HL-60/S4 (cell line): ENCODE measurements at regions not wholly inside any gene's neighbourhood (a gene's known extent, or its start where the extent isn't known, plus 50 kb on each side); places are given as distances from the start of the nearest gene placed in this dataset.

Experiments
- in situ Hi-C: fragments of 300-500 bp; cut with MboI; formaldehyde crosslinking; loops from 2 replicates; pipeline ENCODE4 v1.14.3; 2022; ENCODE audit warnings: low sequenced_read_pairs

DNA sequence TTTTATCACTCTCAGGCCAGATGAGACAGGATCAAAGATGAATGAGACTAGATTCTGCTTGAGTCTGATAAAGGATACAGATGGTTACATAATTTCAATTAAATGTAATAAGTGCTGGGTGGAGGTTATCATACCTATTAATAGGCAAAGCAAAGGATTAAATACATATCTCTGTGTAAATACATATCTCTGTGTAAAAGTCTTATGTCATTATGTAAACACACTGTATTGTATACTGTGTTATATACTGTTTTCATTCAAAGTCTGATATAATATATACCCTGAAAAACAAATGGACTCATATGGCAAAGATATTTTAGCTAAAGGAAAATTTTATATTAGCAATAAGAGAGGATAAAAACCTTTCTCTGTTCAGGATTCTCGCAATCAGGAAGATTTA lies 605.8 kb upstream of the PTGER4 start:
- in situ Hi-C loops, result no loop called here

DNA sequence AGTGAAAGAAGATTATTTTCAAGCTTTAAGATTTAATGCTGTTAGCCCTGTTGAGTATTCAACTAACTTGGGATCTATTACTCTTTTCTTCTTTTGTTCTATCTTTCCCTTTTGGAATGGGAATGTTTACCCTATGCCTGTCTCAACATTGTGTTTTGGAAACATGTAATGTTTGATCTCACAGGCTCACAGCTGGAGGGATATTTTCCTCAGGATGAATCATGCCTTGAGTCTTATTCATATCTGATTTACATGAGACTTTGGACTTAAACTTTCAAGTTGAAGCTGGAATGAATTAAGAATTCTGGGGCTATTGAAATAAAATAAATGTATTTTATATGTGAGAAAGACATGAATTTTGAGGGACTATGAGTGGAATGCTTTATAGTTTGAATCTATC lies 607.8 kb upstream of the PTGER4 start:
- in situ Hi-C loops, result no loop called here

DNA sequence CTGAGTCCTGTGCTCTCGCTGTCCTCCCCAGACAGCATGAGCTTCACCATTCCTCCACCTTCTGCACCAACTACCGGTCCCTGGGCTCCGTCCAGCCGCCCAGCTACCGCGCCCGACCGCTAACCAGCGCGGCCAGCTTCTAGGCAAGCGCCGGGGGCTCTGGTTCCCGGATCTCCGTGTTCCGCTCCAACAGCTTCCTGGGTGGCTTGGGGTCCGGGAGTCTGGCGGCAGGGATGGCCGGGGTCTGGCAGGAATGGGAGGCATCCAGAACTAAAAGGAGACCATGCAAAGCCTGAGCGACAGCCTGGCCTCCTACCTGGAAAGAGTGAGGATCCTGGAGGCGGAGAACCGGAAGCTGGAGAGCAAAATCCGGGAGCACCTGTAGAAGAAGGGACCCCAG lies 613.1 kb upstream of the PTGER4 start:
- in situ Hi-C loops, result no loop called here

DNA sequence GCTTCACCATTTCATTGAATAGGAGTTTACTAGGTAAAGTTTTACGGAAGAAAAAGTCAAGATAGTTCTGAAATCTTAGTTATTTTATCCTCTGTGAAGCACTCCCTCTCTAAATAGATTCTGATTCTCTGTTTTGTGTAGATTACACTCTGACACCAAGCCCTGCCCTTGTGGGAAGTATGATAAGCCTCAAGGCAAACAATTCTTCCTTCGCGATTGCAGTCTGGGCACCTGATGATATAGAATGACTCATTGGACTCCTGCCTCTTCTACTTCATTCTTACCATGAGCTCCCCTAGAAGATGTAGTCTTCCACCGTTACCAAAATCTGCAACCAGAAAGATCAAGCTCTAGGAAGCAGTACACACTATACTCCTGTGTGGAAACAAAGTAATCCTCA lies 626.9 kb upstream of the PTGER4 start:
- in situ Hi-C loops, result no loop called here

DNA sequence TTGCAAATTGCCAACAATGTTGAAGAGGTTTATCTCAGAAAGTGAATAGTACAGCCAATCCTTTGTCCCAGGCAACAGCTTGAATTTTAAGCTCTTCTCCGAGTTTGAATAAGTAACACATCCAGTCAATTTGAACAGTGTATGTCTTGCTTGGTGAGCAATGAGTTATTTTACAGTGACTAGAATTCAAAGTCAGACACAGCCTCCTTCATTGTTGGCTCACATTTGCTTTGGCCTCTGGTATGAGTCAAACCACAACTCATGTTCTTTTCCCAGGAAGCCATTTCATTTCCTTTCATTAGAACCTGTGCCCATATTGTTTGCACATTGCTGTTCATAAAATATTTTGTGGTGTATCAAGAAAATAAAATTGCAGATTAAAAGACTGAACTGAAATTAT lies 622.0 kb upstream of the DAB2 start:
- in situ Hi-C loops, result no loop called here

DNA sequence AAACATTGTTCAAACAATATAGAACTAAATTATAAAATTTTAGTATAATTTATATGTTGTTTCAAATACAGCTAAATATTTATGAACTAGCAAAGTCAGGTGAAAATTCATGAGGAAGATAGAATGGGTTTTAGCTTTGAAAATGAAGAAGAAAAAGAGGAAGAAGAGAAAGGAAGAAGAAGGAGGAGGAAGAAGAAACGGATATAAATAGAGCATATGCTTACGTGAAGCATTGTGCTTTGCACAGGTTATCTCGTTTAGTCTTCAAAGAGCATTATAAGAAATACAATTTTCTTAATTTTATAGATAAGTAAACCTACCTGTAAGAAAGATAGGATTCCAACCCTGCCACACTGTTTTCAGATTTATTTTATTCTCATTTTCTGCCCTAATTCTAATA lies 620.6 kb upstream of the DAB2 start:
- in situ Hi-C loops, result no loop called here

DNA sequence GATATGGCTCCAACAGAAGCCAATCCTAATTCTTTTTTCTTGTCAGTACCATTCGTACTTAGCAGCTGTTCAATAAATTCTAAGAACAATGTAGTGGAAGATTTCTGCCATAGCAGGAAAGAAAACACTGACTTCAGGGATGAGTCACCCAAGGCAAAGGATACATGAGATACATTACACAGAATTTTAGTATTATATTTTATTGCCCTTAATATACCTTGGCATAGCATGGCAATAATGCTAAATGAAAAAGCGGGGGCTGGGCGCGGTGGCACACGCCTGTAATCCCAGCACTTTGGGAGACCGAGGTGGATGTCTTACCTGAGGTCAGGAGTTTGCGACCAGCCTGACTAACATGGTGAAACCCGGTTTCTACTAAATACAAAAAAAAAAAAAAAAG lies 619.1 kb upstream of the DAB2 start:
- in situ Hi-C loops, result no loop called here

DNA sequence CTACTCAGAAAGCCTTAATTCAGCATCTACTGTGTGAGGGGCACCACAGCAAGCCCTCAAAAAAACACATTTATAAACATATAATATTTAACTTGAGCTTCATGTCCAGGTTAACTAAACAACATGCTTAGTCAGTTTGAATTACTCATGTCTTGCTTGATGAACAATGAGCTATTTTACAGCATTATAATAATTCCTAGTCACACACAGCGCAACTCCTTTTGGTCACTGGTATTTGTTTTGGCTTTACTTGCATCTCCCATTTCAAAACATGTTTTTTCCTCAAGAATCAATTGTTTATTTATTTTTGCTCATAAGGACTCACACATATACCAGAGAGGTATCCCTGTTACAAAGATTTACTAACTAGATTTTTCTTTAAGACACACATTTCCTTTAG lies 616.7 kb upstream of the DAB2 start:
- in situ Hi-C loops, result no loop called here

DNA sequence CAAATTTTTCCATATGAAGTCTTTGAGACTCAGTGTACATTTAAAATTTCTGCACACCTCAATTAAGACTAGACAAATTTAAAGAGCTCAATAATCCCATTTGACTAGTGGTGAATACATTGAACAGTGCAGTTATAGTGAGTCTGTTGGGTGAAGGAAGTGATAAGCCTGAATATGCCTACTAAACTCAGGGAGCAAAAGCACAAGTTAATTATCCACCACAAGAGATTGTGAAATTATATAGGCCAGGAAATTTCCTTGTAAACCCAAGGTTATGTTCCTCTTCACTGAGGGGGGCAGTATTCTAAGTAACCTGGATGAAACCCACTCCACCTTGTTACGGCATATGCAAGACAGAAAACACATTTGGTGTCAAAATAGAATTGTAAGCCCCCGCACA lies 612.9 kb upstream of the DAB2 start:
- in situ Hi-C loops, result no loop called here

DNA sequence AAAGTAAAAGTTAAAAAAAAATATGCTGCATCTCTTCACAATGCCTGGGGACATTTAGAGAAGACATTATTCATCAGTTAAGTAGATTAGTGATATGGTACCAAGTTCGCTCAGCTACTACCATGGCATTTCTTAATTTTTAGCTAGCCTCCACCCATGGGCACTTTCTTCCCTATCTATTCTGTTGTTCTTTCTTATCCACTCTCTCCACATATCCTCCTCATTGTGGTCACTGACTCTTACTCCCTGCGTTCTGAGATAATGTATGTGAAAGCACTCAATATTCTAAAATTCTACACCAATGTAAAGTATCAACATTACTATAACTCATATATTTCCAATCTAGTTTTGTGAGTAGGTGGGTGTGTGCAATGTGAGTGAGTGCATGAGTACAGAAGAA lies 609.7 kb upstream of the DAB2 start:
- in situ Hi-C loops, result no loop called here

DNA sequence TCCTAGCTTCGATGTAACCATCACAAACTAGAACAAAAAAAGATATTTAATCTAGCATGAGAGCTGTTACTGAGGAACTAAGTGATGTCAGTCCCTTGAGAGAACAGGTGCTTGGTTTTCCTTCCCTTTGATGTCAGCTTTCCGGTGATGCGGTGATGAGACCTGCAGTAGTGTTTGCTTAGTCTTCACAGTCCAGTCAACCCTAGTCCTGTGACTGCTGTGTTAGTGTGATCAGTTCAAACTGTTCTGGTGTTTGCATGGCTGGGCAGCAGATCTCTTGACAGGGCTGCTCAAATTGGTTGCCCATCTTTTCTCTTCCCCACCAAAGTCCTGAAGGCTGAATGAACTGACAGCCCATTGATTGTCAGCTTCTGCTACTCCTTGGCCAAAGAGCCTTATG lies 608.6 kb upstream of the DAB2 start:
- in situ Hi-C loops, result no loop called here

DNA sequence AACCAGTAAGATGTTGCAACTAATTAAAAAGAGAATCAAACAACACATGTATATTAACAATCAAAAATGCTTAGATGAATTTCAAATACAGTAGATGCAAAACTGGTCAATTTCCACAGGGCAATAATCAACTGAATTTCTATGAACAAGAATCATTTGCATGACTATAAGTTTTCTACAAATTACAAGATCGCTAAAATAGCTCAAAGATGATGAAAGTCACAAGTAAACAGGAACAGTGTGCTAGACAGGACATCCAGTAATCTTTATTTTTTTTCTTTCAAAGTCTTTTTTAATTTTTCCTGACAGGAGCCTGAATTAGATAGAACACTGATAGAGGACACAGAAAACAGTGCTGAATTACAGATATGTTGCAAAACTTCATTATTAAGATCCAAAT lies 608.2 kb upstream of the DAB2 start:
- in situ Hi-C loops, result no loop called here

DNA sequence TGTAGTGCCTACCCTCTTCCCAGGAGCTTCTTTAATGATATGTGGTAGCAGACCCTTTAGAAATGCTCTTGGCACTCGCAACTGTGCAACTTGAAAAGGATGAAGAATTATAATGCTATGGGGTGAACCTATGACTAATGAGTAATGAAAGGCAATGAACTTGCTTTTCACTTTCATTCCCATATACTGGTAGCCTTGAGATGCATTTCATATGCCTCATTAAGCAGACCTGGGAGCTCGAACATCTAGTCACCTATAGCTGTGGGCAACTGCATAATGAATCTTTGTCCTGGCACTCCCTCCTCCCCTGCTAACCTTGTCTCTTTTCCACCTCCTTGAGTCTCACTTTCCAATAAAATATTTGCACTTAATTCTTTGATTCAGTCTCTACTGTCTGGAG lies 605.9 kb upstream of the DAB2 start:
- in situ Hi-C loops, result no loop called here

DNA sequence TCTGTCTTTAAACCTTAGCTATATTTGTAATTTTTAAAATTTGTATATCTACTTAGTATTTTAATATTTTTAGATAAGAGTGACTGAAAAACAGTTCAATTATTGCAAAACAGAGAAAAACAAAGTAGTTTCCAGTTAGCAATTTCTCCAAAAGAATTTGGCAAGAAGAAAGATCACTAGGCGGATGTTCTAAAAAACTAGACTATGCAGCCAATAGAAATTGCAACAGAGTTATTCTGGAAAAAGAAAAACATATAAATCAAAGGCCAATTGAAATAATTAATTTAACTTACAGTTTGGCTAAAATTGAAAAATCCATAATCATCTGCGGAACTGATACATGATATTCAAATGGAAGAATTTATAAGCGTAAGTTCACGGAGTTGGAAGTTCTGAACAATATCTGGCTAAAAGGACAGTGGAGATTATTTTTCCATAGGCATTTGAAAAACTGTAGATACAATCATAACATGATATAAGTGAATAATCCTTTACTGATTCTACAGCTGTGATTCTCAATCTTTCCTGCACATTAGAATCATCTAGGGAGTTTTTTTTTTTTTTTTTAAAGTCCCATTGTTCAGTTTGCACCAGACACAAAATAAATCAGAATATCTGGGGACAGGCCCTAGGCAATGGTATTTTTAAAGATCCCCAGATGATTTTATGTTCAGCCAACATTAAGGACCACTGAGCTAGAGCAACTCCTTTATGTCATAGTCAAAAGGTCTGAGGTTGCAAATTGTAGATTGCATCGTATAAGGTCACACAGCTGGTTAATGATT lies 605.1 kb upstream of the DAB2 start:
- in situ Hi-C loops, result no loop called here

DNA sequence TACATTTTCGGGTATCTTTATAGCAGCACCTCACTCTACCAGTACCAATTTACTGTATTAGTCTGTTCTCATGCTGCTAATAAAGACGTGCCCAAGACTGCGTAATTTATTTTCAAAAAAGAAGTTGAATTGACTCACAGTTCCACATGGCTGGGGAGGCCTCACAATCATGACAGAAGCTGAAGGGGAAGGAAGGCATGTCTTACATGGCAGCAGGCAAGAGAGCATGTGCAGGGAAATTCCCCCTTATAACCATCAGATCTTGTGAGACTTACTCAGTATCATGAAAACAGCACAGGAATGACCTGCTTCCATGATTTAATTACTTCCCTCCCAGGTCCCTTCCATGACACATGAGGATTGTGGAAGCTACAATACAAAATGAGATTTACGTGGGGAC lies 602.6 kb upstream of the DAB2 start:
- in situ Hi-C loops, result no loop called here

DNA sequence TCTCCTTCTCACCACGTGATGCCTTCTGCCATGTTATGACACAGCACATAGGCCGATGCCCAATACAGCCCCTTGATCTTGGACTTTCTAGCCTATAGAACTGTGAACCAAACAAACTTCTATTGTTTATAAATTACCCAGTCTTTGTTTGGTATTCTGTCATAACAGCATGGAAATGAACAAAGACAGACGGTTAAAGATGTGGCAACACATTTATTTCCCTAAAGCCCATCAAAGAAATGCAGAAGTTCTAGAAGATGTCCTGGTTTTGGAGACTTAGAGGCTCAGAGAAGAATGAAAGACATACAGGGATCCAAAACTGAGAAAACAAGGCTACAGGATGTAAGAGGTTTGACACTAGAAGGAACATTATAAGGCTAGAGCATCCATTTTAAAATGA lies 600.8 kb upstream of the DAB2 start:
- in situ Hi-C loops, result no loop called here

DNA sequence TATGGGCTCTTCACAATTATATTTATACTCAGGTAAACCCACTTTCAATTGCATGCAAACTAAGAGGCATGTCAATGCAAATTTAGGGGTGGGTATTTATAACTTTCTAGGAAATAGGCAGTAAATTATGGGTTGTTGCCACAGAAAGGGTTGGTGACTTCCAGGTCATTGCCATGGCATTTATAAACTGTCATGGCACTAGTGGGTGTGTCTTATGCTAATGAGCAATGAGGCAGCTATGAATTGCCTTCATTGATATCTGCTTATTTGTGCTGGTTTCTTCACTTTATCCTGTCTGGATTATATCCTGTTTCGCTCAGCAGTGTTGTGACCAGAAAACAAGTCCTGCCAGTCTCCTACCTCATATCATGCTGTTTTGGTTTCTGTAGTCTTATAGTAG lies 597.3 kb upstream of the DAB2 start:
- in situ Hi-C loops, result no loop called here

DNA sequence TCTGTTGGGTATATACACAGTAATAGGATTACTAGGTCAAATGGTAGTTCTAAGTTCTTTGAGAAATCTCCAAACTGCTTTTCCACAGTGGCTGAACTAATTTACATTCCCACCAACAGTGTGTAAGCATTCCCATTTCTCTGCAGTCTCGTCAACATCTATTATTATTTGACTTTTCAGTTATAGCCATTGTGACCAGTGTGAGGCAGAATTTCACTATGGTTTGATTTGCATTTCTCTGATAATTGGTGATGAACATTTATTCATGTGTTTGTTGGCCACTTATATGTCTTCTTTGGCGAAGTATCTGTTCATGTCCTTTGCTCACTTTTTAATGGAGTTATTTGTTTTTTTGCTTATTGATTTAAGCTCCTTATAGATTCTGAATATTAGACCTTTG lies 596.2 kb upstream of the DAB2 start:
- in situ Hi-C loops, result no loop called here

DNA sequence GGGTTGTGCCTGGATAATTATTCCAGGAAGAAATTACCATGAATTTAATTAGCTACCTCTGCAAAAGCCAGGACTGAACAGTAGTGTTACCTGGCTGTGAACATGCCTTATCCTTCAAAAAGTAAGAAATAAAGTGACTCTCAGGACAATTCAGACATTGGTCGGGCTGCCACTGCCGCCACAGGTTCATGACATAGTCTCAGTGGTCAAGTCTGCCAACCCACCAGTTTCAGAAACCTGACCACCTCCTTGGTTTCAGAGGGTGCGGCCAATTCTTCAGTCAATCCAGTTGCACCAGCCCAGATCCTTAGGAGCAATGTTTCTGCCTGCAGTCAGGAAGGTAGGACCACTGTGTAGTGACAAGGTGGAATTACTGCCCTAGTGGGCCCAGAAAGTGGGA lies 593.1 kb upstream of the DAB2 start:
- in situ Hi-C loops, result no loop called here

DNA sequence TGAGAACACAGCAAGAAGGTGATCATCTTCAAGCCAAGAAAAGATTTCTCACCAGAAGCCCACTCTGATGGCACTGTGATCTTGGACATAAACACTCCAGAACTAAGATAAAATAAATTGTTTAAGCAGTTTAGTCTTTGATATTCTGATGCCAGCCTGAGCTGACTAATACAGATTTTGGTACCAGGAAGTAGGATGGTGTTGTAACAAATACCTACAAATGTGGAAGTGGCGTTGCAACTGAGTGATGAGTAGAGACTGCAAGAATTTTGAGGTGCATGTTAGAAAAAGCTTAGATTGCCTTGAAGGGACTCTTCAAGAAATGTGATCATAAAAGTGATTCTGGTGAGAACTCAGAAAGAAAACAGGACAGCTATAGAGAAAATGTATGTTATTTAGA lies 592.4 kb upstream of the DAB2 start:
- in situ Hi-C loops, result no loop called here

DNA sequence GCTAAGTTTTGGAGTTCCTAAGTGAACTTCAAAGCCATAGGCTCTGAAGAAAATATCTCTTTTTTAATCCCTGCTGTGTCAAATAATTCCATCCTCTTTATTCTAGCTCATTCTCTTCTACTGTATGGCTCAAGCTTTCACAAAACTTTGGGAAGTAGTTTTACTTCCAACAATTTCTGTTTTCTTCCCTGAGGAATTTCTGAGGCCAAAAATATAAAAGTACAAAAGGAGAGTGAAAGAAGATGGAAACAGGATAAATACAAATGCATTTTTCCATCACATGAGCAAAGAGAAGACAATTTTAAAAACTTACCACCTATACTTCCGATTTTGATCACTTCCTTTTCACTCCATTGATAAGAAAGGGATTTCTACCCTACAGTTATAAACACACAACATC lies 585.7 kb upstream of the DAB2 start:
- in situ Hi-C loops, result no loop called here

DNA sequence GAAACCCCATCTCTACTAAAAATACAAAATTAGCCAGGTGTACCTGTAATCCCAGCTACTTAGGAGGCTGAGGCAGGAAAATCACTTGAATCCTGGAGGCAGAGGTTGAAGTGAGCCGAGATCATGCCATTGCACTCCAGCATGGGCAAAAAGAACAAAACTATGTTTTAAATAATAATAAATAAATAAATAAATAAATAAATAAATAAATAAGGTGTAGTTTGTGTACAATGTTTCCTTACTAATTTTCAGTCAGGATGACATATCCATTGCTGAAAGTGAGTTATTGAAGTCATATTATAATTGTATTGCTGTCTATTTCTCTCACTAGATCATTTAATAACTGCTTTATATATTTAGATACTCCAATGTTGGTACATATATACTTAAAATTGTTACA lies 581.5 kb upstream of the DAB2 start:
- in situ Hi-C loops, result no loop called here

DNA sequence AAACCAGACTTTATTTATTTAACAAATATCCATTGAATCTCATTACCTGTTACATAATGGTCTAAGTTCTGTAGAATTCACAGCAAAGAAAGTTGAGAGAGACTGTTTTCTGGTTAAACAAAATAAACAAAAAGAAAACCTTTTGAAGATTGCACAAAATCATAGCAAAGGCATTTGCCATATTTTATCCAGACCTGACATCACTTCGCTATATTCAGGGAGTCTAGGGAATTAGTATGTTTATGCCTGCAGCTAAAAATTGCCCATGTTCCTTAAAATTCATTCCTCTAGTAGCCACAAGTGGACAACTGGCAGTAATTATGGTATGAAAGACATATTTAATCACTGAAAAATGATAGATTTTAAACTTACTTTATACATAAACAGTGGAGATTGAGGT lies 577.0 kb upstream of the DAB2 start:
- in situ Hi-C loops, result no loop called here
